ENCODE measurements at regions not wholly inside any gene's neighbourhood (a gene's known extent, or its start where the extent isn't known, plus 50 kb on each side); places are given as distances from the start of the nearest gene placed in this dataset.

DNA sequence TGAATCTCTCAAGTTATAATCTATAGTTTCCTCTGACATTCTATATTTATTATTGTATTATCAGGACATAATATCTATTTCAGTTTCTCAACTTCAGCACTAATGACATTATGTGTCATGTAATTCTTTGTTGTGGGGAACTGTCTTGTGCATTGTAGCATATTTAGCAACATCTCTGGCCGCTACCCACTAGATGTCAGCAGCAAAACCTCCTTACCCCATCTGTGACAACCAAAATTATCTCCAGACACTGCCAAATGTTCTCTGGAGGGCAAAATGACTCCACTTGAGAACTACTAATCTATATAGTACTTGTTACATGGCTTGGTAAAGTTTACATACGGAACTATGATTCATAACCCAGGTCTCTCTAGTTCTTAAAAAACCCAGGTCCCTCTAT, 110.2 kb downstream of the RASSF9 start:
- TF ChIP-seq, protein P1, sequence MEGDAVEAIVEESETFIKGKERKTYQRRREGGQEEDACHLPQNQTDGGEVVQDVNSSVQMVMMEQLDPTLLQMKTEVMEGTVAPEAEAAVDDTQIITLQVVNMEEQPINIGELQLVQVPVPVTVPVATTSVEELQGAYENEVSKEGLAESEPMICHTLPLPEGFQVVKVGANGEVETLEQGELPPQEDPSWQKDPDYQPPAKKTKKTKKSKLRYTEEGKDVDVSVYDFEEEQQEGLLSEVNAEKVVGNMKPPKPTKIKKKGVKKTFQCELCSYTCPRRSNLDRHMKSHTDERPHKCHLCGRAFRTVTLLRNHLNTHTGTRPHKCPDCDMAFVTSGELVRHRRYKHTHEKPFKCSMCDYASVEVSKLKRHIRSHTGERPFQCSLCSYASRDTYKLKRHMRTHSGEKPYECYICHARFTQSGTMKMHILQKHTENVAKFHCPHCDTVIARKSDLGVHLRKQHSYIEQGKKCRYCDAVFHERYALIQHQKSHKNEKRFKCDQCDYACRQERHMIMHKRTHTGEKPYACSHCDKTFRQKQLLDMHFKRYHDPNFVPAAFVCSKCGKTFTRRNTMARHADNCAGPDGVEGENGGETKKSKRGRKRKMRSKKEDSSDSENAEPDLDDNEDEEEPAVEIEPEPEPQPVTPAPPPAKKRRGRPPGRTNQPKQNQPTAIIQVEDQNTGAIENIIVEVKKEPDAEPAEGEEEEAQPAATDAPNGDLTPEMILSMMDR (IDR thresholded peaks at IDR 0.05) = no peak
- no peak for TF ChIP-seq POLR2AphosphoS5 (IDR thresholded peaks at IDR 0.05)
- TF ChIP-seq EP300 (IDR thresholded peaks at IDR 0.05) = no peak

Measured in esophagus muscularis mucosa (tissue), 4 donors.